LNCAP (cell line): ENCODE measurements at regions not wholly inside any gene's neighbourhood (a gene's known extent, or its start where the extent isn't known, plus 50 kb on each side); places are given as distances from the start of the nearest gene placed in this dataset.

Experiments used
- TF ChIP-seq, protein P1 (sequence below): fragments of 450-650 bp; IDR thresholded peaks from 2 replicates; pipeline ENCODE4 v1.5.1; 2017; ENCODE audit warnings: mild to moderate bottlenecking

DNA sequence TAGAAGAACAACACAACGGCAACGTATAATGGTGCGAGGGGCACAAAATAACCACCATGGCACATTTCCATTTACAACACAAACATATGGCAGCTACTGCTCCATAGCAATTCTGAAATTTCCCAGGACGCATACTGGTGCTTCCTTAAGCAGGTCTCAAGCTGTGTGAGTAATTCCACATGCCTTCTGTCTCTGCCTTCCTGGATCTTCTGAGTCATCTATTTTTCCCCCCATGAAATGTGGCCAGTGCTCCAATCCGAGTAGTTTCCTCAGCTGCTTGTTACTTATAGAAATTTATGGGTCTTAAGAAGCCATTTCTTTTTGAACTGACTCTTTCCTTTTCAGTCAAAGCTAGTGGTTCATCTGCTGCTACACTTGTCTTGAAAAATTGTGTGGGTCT lies 256.6 kb upstream of the KLF6 start:
- TF ChIP-seq, protein P1, sequence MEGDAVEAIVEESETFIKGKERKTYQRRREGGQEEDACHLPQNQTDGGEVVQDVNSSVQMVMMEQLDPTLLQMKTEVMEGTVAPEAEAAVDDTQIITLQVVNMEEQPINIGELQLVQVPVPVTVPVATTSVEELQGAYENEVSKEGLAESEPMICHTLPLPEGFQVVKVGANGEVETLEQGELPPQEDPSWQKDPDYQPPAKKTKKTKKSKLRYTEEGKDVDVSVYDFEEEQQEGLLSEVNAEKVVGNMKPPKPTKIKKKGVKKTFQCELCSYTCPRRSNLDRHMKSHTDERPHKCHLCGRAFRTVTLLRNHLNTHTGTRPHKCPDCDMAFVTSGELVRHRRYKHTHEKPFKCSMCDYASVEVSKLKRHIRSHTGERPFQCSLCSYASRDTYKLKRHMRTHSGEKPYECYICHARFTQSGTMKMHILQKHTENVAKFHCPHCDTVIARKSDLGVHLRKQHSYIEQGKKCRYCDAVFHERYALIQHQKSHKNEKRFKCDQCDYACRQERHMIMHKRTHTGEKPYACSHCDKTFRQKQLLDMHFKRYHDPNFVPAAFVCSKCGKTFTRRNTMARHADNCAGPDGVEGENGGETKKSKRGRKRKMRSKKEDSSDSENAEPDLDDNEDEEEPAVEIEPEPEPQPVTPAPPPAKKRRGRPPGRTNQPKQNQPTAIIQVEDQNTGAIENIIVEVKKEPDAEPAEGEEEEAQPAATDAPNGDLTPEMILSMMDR, result no peak

DNA sequence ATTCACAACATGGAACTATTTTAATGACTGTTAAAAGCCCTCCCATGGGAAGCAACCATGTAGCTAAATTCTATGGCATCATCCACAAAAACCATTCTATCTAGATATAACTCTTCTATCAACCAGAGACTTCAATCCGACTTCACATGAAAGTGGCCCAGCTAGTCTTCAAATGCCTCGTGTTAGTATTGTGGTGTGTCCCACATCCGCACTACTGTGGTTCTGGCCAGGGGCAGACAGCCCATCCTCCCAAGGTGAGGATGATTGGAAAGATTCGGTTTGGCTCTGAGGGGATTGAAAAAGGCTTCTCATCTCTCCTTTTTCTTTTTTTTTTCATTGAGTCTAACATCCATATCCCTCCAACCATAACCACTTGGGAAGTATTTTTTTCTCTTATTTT lies 253.0 kb upstream of the KLF6 start:
- TF ChIP-seq, protein P1, result no peak

GRCh38 chr10:4035599-4035945 lies 250.6 kb upstream of the KLF6 start:
- TF ChIP-seq, protein P1, result no peak

DNA sequence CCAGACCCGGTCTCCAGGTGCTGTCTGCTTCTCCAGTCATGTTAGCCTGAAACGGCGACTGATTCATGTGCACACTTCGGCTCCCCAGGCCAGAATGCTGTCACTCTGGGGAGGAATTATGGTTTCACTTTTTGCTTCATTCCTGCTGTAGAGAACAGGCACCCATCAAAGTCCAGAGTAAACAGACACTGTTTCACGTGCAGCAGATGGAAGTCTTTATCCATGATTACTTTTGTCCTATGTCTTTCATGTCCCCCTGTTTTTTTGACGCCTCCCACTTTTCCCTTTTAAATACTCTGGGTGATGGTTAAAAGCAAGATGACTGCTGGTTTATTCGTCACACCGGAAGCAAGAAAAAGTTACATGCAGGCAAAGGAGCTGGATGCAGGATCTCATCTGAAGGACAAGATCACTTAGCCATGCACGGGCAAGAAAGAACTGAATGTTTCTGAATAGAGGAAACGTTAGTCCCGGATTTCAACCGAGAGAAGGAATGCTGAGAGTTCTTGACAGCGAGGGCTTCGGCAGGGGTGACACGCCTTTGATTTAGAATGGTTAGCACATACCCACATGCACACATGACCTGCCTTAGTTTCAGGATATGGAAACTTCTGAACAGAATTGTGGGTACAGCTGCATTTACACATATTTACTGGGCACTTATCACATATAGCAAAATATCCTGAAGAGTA lies 250.0 kb upstream of the KLF6 start:
- TF ChIP-seq, protein P1, result no peak

- TF ChIP-seq, protein P1, result no peak
These were observed 248.4 kb upstream of the KLF6 start for GRCh38 chr10:4033341-4033896.

DNA sequence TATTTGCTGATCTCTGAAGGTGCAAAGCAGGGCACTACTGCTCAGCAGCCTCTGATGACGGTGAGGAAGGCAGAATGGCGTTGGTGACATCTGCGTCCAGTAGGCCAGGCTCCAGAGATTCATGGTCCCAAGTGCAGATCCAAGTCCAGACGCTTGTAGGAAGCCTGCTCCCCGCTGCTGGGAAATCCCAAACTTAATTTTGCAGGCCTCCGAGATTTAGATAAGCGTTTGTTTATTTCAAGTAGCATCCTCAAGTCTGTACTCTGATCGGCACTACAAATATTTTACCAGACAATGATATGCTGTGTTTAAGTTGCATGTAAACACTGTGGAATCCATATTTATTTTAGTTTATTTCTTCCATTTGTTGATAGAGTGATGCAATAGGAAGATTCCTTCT lies 244.9 kb upstream of the KLF6 start:
- TF ChIP-seq, protein P1, result no peak

DNA sequence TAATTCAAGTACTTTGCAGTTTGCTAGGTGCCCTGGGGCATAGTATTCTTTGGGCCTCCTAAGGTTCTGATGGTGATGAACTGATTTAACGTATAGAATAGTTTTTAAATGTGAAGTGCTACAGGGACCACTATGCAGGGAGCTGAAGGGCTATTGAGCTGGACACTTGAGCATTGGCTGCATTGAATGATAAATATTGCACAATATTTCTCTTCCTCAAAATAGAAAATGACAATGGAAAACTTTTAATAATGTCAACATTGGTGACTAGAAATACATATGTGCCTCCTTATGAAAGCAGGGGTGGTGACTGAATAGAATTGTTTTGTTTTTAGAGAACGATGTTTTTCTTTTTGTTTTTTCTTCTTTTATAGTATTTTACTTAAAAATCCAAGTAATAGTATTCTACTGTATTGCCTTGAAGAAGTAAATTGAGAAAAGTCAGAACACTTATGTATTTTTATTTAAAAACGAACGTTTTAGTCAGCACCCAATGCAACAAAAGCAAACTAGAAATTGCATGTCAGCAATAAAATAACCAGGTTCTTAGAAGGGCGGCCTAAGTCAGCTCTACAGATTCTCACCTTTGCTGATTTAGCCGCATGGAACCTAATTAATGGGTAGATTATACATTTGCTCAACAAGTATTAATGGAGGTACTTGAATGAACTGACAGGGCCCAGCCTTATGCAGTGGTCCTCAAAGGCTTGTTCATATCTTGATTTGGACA lies 244.0 kb upstream of the KLF6 start:
- TF ChIP-seq, protein P1, result no peak
